DMS 273 treated with DMSO at 0.1 percent for 48 hours (cell line): ENCODE measurements at regions not wholly inside any gene's neighbourhood (a gene's known extent, or its start where the extent isn't known, plus 50 kb on each side); places are given as distances from the start of the nearest gene placed in this dataset.

Source experiments
- DNase-seq: peaks from one replicate; lab custom pipeline; 2025; lab: John Stamatoyannopoulos, UW

GRCh38 chrX:15915959-15916703 is 61.5 kb upstream of the AP1S2 start:
- no peak for DNase-seq

GRCh38 chrX:15914486-15914885 is 59.9 kb upstream of the AP1S2 start:
- DNase-seq: no peak

- peak; percentile 76 for DNase-seq
Measured at GRCh38 chrX:15913146-15913545, 58.5 kb upstream of the AP1S2 start.

GRCh38 chrX:15911734-15912550 is 57.3 kb upstream of the AP1S2 start:
- peak; percentile 77 for DNase-seq

- DNase-seq: no peak
Measured at GRCh38 chrX:15909605-15910004, 55.0 kb upstream of the AP1S2 start.

- DNase-seq: no peak
Measured at GRCh38 chrX:15908603-15909290, 54.1 kb upstream of the AP1S2 start.

GRCh38 chrX:15906041-15906943 is 51.7 kb upstream of the AP1S2 start:
- DNase-seq: no peak
